ENCODE measurements at regions not wholly inside any gene's neighbourhood (a gene's known extent, or its start where the extent isn't known, plus 50 kb on each side); places are given as distances from the start of the nearest gene placed in this dataset.

GRCh38 chr2:41355794-41356193 is 692.0 kb upstream of the PKDCC start:
- TF ChIP-seq CTCF (conservative IDR thresholded peaks at IDR 0.05; ENCODE audit: low read depth, low read length) (no peak), EZH2 (IDR thresholded peaks at IDR 0.05; ENCODE audit: borderline replicate concordance, low read depth, low read length, poor library complexity, severe bottlenecking) (no peak)

All from A673 (cell line).